GM23338 (cell line): ENCODE measurements at regions not wholly inside any gene's neighbourhood (a gene's known extent, or its start where the extent isn't known, plus 50 kb on each side); places are given as distances from the start of the nearest gene placed in this dataset.

ENCODE experiments used
- ATAC-seq: fragments of 200-7000 bp; cut with Tn5 transposase; 3 replicates; pipeline ENCODE4 v1.9.1; 2020
- DNase-seq: peaks from one replicate; pipeline ENCODE4 v3.0.0-alpha.2; 2015; ENCODE audit warnings: low spot score
- H2AFZ ChIP-seq: fragments of 200-600 bp; sonication (generic); 2 replicates; pipeline ENCODE4 v1.8.0; 2016; ENCODE audit warnings: antibody characterized with exemption, mild to moderate bottlenecking, moderate library complexity
- H3F3A ChIP-seq: fragments of 200-600 bp; sonication (generic); replicated peaks from 2 replicates; pipeline ENCODE4 v1.8.0; 2017; ENCODE audit warnings: antibody characterized with exemption, mixed run types, low read depth
- H3K27ac ChIP-seq: fragments of 200-600 bp; sonication (generic); 2 replicates; pipeline ENCODE4 v1.6.1; 2016; ENCODE audit warnings: low read depth
- H3K27me3 ChIP-seq: fragments of 200-600 bp; sonication (generic); 2 replicates; pipeline ENCODE4 v1.8.0; 2016; ENCODE audit warnings: mild to moderate bottlenecking, mixed run types, moderate library complexity; ENCODE audit not compliant: insufficient read depth
- H3K36me3 ChIP-seq: fragments of 200-600 bp; sonication (generic); 2 replicates; pipeline ENCODE4 v1.8.0; 2016; ENCODE audit warnings: mild to moderate bottlenecking; ENCODE audit not compliant: insufficient read depth
- H3K4me1 ChIP-seq: fragments of 200-600 bp; sonication (generic); 2 replicates; pipeline ENCODE4 v1.8.0; 2016; ENCODE audit warnings: mild to moderate bottlenecking, moderate library complexity; ENCODE audit not compliant: insufficient read depth
- H3K4me2 ChIP-seq: fragments of 200-600 bp; sonication (generic); 2 replicates; pipeline ENCODE4 v1.7.1; 2017; ENCODE audit warnings: mixed run types
- H3K4me3 ChIP-seq: fragments of 200-600 bp; sonication (generic); 2 replicates; pipeline ENCODE4 v1.6.1; 2016; ENCODE audit warnings: mixed run types
- H3K79me2 ChIP-seq: fragments of 200-600 bp; sonication (generic); replicated peaks from 2 replicates; pipeline ENCODE4 v1.8.0; 2017; ENCODE audit warnings: mild to moderate bottlenecking; ENCODE audit not compliant: insufficient read depth
- H3K9me2 ChIP-seq: fragments of 200-600 bp; sonication (generic); 2 replicates; pipeline ENCODE4 v1.8.0; 2017; ENCODE audit not compliant: insufficient read depth
- H4K20me1 ChIP-seq: fragments of 200-600 bp; sonication (generic); replicated peaks from 2 replicates; pipeline ENCODE4 v1.8.0; 2017; ENCODE audit warnings: mild to moderate bottlenecking; ENCODE audit not compliant: insufficient read depth
- H3K27ac Mint-ChIP-seq: 2 replicates; pipeline ENCODE4 v1.8.0; 2020; ENCODE audit warnings: inconsistent platforms, mild to moderate bottlenecking, moderate library complexity, mixed read lengths
- H3K27me3 Mint-ChIP-seq: 3 replicates; pipeline ENCODE4 v1.8.0; 2022; ENCODE audit warnings: low read depth, mild to moderate bottlenecking, moderate library complexity, mixed read lengths, inconsistent platforms; ENCODE audit not compliant: insufficient read depth, poor library complexity
- H3K36me3 Mint-ChIP-seq: 3 replicates; pipeline ENCODE4 v1.8.0; 2021; ENCODE audit warnings: low read depth, mild to moderate bottlenecking, inconsistent platforms, moderate library complexity, mixed read lengths
- H3K4me1 Mint-ChIP-seq: 3 replicates; pipeline ENCODE4 v1.8.0; 2020; ENCODE audit warnings: mild to moderate bottlenecking, inconsistent platforms, mixed read lengths
- H3K4me3 Mint-ChIP-seq: 3 replicates; pipeline ENCODE4 v1.8.0; 2021; ENCODE audit warnings: moderate library complexity, mild to moderate bottlenecking, inconsistent platforms, mixed read lengths
- H3K9me3 Mint-ChIP-seq: 3 replicates; pipeline ENCODE4 v1.8.0; 2020; ENCODE audit warnings: moderate library complexity, mild to moderate bottlenecking, inconsistent platforms, mixed read lengths
- CREB1 ChIP-seq: fragments of 250-450 bp; sonication (Bioruptor Pico); IDR thresholded peaks from 2 replicates; pipeline ENCODE4 v1.5.0; 2020; ENCODE audit warnings: low read depth, mild to moderate bottlenecking, moderate library complexity
- EZH2 ChIP-seq: fragments of 200-600 bp; sonication (generic); IDR thresholded peaks from one replicate; pipeline ENCODE4 v1.8.0; 2017; ENCODE audit warnings: antibody characterized with exemption, mild to moderate bottlenecking, low read depth; ENCODE audit not compliant: unreplicated experiment
- EZH2phosphoT487 ChIP-seq: fragments of 200-600 bp; sonication (generic); IDR thresholded peaks from one replicate; pipeline ENCODE4 v1.8.1; 2018; ENCODE audit warnings: antibody characterized with exemption; ENCODE audit not compliant: unreplicated experiment
- JUNB ChIP-seq: IDR thresholded peaks from one replicate; pipeline ENCODE4 v1.6.1; 2016; ENCODE audit warnings: antibody characterized with exemption; ENCODE audit not compliant: unreplicated experiment
- POLR2AphosphoS5 ChIP-seq: IDR thresholded peaks from 2 replicates; pipeline ENCODE4 v1.6.1; 2016; ENCODE audit warnings: antibody characterized with exemption, low read depth
- STAT1 ChIP-seq: IDR thresholded peaks from one replicate; pipeline ENCODE4 v1.6.1; 2016; ENCODE audit warnings: antibody characterized with exemption; ENCODE audit not compliant: unreplicated experiment
- ZNF114 ChIP-seq: fragments of 250-450 bp; sonication (Bioruptor Pico); IDR thresholded peaks from 2 replicates; pipeline ENCODE4 v1.5.0; 2020; ENCODE audit warnings: mild to moderate bottlenecking, moderate library complexity
- TF ChIP-seq, protein P1 (sequence below): IDR thresholded peaks from one replicate; pipeline ENCODE4 v1.6.1; 2018; ENCODE audit warnings: antibody characterized with exemption; ENCODE audit not compliant: unreplicated experiment
- TF ChIP-seq, protein P2 (sequence below), 2 experiments: fragments of 200-600 bp in 1 of 2; sonication (generic) in 1 of 2; conservative IDR thresholded peaks; 2 replicates each; pipeline versions ENCODE4 v1.5.1 to v1.6.1; 2016 to 2017; ENCODE audit warnings: antibody characterized with exemption in 2 of 2, low read depth in 2 of 2, mild to moderate bottlenecking in 2 of 2, moderate library complexity in 1 of 2
- TF ChIP-seq, protein P3 (sequence below): fragments of 250-450 bp; sonication (Bioruptor Pico); IDR thresholded peaks from 2 replicates; pipeline ENCODE4 v1.5.0; 2020; ENCODE audit warnings: mild to moderate bottlenecking, moderate library complexity

DNA sequence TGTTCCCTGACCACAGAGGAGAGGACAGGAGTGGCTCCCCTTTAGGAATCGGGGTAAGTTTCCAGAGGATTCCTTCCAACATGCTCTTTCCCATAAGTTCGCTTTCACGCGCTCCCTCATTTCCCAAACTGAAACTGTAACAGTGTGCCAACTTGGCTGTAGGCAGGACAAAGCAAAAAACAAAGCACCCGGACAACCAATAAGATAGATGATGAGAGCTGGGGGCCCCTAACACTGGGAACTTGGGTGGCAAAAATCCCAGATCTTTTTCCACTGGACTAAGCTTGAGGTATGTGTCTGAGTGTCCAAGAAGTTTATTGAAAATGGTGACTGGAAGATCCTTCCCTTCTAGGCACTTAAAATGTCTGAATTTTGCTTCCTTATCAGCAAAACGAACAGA lies 258.7 kb upstream of the IL12B start (continued):
- TF ChIP-seq EZH2phosphoT487 (no peak), JUNB (no peak)
- TF ChIP-seq, protein P1, sequence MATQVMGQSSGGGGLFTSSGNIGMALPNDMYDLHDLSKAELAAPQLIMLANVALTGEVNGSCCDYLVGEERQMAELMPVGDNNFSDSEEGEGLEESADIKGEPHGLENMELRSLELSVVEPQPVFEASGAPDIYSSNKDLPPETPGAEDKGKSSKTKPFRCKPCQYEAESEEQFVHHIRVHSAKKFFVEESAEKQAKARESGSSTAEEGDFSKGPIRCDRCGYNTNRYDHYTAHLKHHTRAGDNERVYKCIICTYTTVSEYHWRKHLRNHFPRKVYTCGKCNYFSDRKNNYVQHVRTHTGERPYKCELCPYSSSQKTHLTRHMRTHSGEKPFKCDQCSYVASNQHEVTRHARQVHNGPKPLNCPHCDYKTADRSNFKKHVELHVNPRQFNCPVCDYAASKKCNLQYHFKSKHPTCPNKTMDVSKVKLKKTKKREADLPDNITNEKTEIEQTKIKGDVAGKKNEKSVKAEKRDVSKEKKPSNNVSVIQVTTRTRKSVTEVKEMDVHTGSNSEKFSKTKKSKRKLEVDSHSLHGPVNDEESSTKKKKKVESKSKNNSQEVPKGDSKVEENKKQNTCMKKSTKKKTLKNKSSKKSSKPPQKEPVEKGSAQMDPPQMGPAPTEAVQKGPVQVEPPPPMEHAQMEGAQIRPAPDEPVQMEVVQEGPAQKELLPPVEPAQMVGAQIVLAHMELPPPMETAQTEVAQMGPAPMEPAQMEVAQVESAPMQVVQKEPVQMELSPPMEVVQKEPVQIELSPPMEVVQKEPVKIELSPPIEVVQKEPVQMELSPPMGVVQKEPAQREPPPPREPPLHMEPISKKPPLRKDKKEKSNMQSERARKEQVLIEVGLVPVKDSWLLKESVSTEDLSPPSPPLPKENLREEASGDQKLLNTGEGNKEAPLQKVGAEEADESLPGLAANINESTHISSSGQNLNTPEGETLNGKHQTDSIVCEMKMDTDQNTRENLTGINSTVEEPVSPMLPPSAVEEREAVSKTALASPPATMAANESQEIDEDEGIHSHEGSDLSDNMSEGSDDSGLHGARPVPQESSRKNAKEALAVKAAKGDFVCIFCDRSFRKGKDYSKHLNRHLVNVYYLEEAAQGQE, result no peak

DNA sequence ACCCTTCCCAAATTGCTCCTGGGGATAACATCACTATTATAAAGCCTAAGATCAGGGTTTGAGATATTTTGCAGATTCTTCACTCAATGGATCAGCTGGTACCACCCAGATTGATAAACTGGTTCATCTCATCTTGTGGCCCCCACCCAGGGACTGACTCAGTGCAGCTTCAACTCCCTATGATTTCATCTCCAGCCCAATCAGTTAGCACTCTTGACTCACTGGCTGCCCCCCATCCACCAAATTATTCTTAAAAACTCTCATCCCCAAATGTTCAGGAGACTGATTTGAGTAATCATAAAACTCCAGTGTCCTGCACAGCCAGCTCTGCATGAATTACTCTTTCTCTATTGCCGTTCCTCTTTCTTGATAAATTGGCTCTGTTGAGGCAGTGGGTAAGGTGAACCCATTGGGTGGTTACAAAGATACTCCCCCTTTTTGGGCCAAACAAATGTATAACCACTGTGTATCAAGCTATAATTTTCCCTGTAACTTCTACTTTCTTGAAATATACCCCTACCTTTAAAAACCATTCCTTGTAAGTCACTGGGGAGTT lies 263.3 kb upstream of the IL12B start:
- no peak overlapping the region for H3K4me3 ChIP-seq
- no peak overlapping the region for H3K4me2 ChIP-seq
- H3K9me2 ChIP-seq, result no peaks in the 10 kb centered on the region; the same call in 1 of the 2 replicates
- H3K27me3 ChIP-seq, result no peaks in the 10 kb centered on the region
- Mint-ChIP-seq H3K9me3 (peaks cover 33% of the 10 kb centered on the region), H3K4me1 (no peaks in the 10 kb centered on the region; the same call in 2 of the 3 replicates), H3K27me3 (no peaks in the 10 kb centered on the region), H3K36me3 (peaks cover 22% of the 10 kb centered on the region), H3K27ac (no peak overlapping the region), H3K4me3 (no peak overlapping the region)
- no peaks in the 10 kb centered on the region for H4K20me1 ChIP-seq
- H3K27ac ChIP-seq, result no peak overlapping the region
- no peaks in the 10 kb centered on the region for H3K36me3 ChIP-seq
- no peaks in the 10 kb centered on the region for H3K4me1 ChIP-seq
- DNase-seq, result no peak
- no peaks in the 10 kb centered on the region for H3K79me2 ChIP-seq
- ATAC-seq, result no peak
- H2AFZ ChIP-seq, result no peak overlapping the region
- H3F3A ChIP-seq, result no peaks in the 10 kb centered on the region
- no peak for TF ChIP-seq CREB1 (CRISPR knock-in tag)
- no peak for TF ChIP-seq EZH2phosphoT487
- no peak for TF ChIP-seq POLR2AphosphoS5
- TF ChIP-seq, protein P2, sequence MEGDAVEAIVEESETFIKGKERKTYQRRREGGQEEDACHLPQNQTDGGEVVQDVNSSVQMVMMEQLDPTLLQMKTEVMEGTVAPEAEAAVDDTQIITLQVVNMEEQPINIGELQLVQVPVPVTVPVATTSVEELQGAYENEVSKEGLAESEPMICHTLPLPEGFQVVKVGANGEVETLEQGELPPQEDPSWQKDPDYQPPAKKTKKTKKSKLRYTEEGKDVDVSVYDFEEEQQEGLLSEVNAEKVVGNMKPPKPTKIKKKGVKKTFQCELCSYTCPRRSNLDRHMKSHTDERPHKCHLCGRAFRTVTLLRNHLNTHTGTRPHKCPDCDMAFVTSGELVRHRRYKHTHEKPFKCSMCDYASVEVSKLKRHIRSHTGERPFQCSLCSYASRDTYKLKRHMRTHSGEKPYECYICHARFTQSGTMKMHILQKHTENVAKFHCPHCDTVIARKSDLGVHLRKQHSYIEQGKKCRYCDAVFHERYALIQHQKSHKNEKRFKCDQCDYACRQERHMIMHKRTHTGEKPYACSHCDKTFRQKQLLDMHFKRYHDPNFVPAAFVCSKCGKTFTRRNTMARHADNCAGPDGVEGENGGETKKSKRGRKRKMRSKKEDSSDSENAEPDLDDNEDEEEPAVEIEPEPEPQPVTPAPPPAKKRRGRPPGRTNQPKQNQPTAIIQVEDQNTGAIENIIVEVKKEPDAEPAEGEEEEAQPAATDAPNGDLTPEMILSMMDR (conservative IDR thresholded peaks at IDR 0.05; ENCODE audit: low read depth in 2 of 2), result no peak
- no peak for TF ChIP-seq EZH2
- TF ChIP-seq, protein P3, sequence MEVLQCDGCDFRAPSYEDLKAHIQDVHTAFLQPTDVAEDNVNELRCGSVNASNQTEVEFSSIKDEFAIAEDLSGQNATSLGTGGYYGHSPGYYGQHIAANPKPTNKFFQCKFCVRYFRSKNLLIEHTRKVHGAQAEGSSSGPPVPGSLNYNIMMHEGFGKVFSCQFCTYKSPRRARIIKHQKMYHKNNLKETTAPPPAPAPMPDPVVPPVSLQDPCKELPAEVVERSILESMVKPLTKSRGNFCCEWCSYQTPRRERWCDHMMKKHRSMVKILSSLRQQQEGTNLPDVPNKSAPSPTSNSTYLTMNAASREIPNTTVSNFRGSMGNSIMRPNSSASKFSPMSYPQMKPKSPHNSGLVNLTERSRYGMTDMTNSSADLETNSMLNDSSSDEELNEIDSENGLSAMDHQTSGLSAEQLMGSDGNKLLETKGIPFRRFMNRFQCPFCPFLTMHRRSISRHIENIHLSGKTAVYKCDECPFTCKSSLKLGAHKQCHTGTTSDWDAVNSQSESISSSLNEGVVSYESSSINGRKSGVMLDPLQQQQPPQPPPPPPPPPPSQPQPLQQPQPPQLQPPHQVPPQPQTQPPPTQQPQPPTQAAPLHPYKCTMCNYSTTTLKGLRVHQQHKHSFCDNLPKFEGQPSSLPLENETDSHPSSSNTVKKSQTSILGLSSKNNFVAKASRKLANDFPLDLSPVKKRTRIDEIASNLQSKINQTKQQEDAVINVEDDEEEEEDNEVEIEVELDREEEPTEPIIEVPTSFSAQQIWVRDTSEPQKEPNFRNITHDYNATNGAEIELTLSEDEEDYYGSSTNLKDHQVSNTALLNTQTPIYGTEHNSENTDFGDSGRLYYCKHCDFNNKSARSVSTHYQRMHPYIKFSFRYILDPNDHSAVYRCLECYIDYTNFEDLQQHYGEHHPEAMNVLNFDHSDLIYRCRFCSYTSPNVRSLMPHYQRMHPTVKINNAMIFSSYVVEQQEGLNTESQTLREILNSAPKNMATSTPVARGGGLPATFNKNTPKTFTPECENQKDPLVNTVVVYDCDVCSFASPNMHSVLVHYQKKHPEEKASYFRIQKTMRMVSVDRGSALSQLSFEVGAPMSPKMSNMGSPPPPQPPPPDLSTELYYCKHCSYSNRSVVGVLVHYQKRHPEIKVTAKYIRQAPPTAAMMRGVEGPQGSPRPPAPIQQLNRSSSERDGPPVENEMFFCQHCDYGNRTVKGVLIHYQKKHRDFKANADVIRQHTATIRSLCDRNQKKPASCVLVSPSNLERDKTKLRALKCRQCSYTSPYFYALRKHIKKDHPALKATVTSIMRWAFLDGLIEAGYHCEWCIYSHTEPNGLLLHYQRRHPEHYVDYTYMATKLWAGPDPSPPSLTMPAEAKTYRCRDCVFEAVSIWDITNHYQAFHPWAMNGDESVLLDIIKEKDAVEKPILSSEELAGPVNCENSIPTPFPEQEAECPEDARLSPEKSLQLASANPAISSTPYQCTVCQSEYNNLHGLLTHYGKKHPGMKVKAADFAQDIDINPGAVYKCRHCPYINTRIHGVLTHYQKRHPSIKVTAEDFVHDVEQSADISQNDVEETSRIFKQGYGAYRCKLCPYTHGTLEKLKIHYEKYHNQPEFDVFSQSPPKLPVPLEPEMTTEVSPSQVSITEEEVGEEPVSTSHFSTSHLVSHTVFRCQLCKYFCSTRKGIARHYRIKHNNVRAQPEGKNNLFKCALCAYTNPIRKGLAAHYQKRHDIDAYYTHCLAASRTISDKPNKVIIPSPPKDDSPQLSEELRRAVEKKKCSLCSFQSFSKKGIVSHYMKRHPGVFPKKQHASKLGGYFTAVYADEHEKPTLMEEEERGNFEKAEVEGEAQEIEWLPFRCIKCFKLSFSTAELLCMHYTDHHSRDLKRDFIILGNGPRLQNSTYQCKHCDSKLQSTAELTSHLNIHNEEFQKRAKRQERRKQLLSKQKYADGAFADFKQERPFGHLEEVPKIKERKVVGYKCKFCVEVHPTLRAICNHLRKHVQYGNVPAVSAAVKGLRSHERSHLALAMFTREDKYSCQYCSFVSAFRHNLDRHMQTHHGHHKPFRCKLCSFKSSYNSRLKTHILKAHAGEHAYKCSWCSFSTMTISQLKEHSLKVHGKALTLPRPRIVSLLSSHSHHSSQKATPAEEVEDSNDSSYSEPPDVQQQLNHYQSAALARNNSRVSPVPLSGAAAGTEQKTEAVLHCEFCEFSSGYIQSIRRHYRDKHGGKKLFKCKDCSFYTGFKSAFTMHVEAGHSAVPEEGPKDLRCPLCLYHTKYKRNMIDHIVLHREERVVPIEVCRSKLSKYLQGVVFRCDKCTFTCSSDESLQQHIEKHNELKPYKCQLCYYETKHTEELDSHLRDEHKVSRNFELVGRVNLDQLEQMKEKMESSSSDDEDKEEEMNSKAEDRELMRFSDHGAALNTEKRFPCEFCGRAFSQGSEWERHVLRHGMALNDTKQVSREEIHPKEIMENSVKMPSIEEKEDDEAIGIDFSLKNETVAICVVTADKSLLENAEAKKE (CRISPR knock-in tag), result no peak
- no peak for TF ChIP-seq STAT1
- no peak for TF ChIP-seq ZNF114 (CRISPR knock-in tag)
- TF ChIP-seq, protein P1, result no peak
